Endothelial cell of umbilical vein (primary cell): ENCODE measurements at regions not wholly inside any gene's neighbourhood (a gene's known extent, or its start where the extent isn't known, plus 50 kb on each side); places are given as distances from the start of the nearest gene placed in this dataset.

Experiments used
- BruUV-seq: library from RNA; stranded (reverse); fragments of 400-500 nt; replicated peaks from 2 replicates; lab custom pipeline; 2021; lab: Mats Ljungman, UMichigan
- CTCF ChIA-PET: fragments of 300-600, 350-600 bp; sonication (Branson Sonifier 250); formaldehyde crosslinking; loops from one replicate; lab custom pipeline; 2021; ENCODE audit warnings: antibody characterized with exemption, inconsistent platforms; lab: Charles Lee
- POLR2A ChIA-PET: fragments of 300-600, 350-600 bp; sonication (Branson Sonifier 250); formaldehyde crosslinking; loops from one replicate; lab custom pipeline; 2021; ENCODE audit warnings: antibody characterized with exemption, inconsistent platforms; lab: Charles Lee
- DNase-seq: peaks from one replicate; pipeline ENCODE4 v3.0.0-alpha.2; 2011; ENCODE audit warnings: low read depth, low spot score
- FAIRE-seq: peaks from 2 replicates; lab custom pipeline; 2011; peaks lifted over from hg19 to GRCh38; lab: Jason Lieb, UNC
- H2AFZ ChIP-seq: 2 replicates; pipeline ENCODE4 v1.6.0; 2012; ENCODE audit warnings: low read depth, low read length, control low read depth, inconsistent platforms
- H3K27ac ChIP-seq: 2 replicates; pipeline ENCODE4 v1.5.1; 2011; ENCODE audit warnings: low read depth, mild to moderate bottlenecking, control low read depth, low read length, moderate library complexity; ENCODE audit not compliant: insufficient read depth
- H3K27me3 ChIP-seq, 2 experiments: 2 replicates each; pipeline versions ENCODE4 v1.6.0 to v1.6.1; 2011; ENCODE audit warnings: low read length in 2 of 2, mixed read lengths in 1 of 2; ENCODE audit not compliant: control insufficient read depth in 2 of 2, insufficient read depth in 2 of 2
- H3K36me3 ChIP-seq, 2 experiments: 2 replicates in 1 of 2; 3 replicates in 1 of 2; pipeline ENCODE4 v1.5.1; 2011; ENCODE audit warnings: low read length in 2 of 2, mild to moderate bottlenecking in 1 of 2, moderate library complexity in 1 of 2; ENCODE audit not compliant: control insufficient read depth in 2 of 2, insufficient read depth in 2 of 2; ENCODE audit errors: extremely low read depth in 1 of 2
- H3K4me1 ChIP-seq: 3 replicates; pipeline ENCODE4 v1.5.1; 2011; ENCODE audit warnings: mild to moderate bottlenecking, low read length; ENCODE audit not compliant: control insufficient read depth, insufficient read depth; ENCODE audit errors: extremely low read depth
- H3K4me2 ChIP-seq: 2 replicates; pipeline ENCODE4 v1.6.1; 2011; ENCODE audit warnings: low read length, control low read depth, mixed read lengths; ENCODE audit not compliant: insufficient read depth
- H3K4me3 ChIP-seq, 3 experiments: fragments of 200-600 bp in 1 of 3; sonication (generic), shearing (Covaris generic) in 1 of 3; replicated peaks in 1 of 3; 2 replicates each; pipeline ENCODE4 v1.5.1; 2011 to 2016; ENCODE audit warnings: control low read depth in 3 of 3, low read length in 3 of 3, mild to moderate bottlenecking in 2 of 3, inconsistent platforms in 1 of 3, low read depth in 1 of 3, moderate library complexity in 1 of 3; ENCODE audit not compliant: insufficient read depth in 1 of 3
- H3K79me2 ChIP-seq: 2 replicates; pipeline ENCODE4 v1.6.0; 2012; ENCODE audit warnings: low read length, inconsistent platforms; ENCODE audit not compliant: control insufficient read depth, insufficient read depth
- H3K9ac ChIP-seq: replicated peaks from 2 replicates; pipeline ENCODE3; 2011; ENCODE audit warnings: low read length, control low read depth; ENCODE audit not compliant: insufficient read depth; ENCODE audit errors: extremely low read depth
- H3K9me1 ChIP-seq: replicated peaks from 3 replicates; pipeline ENCODE4 v1.6.0; 2011; ENCODE audit warnings: mild to moderate bottlenecking, low read length; ENCODE audit not compliant: control insufficient read depth, insufficient read depth; ENCODE audit errors: extremely low read depth
- H3K9me3 ChIP-seq: replicated peaks from 2 replicates; pipeline ENCODE4 v1.5.1; 2012; ENCODE audit warnings: low read length, inconsistent platforms; ENCODE audit not compliant: control insufficient read depth, insufficient read depth
- H4K20me1 ChIP-seq: replicated peaks from 2 replicates; pipeline ENCODE3; 2011; ENCODE audit warnings: mild to moderate bottlenecking, low read length; ENCODE audit not compliant: control insufficient read depth, insufficient read depth; ENCODE audit errors: extremely low read depth
- GATA2 ChIP-seq: IDR thresholded peaks from 2 replicates; pipeline ENCODE4 v1.7.0; 2011; ENCODE audit warnings: low read depth, mild to moderate bottlenecking, moderate library complexity, mixed read lengths, low read length; ENCODE audit not compliant: insufficient read length, insufficient read depth
- JUN ChIP-seq: IDR thresholded peaks from 2 replicates; pipeline ENCODE4 v1.6.1; 2011; ENCODE audit warnings: borderline replicate concordance, low read depth; ENCODE audit not compliant: insufficient read length, insufficient read depth
- MYC ChIP-seq: IDR thresholded peaks from one replicate; pipeline ENCODE4 v1.6.1; 2011; ENCODE audit warnings: mild to moderate bottlenecking, low read depth, low read length
- dilution Hi-C: fragments of 300-500 bp; cut with MboI; formaldehyde crosslinking; loops from one replicate; pipeline ENCODE4 v1.15.0; 2019; ENCODE audit warnings: low sequenced_read_pairs; ENCODE audit not compliant: extremely low pct_ligation_motif_present
- intact Hi-C: fragments of 100-400 bp; cut with micrococcal nuclease; formaldehyde crosslinking; loops from one replicate; pipeline ENCODE4 v1.10.0; 2022
- TF ChIP-seq, protein P1 (sequence below): IDR thresholded peaks from 2 replicates; pipeline ENCODE4 v1.6.1; 2011; ENCODE audit not compliant: insufficient read depth, insufficient read length

- Histone ChIP-seq H3K4me2 (no peak overlapping the region), H3K4me1 (no peaks in the 10 kb centered on the region), H3K4me3 (no peak overlapping the region), H3K9ac (no peak overlapping the region), H3K9me3 (no peaks in the 10 kb centered on the region), H3K27me3 (no peaks in the 10 kb centered on the region), H3K79me2 (no peaks in the 10 kb centered on the region), H3K27ac (no peak overlapping the region), H3K36me3 (no peaks in the 10 kb centered on the region), H3K9me1 (no peaks in the 10 kb centered on the region), H2AFZ (no peak overlapping the region), H4K20me1 (no peaks in the 10 kb centered on the region)
- no TSS peak for BruUV-seq
- intact Hi-C loops = no loop called here
- POLR2A ChIA-PET = no interaction called here
- dilution Hi-C loops = no loop called here
- DNase-seq (no peak), FAIRE-seq (no peak)
- TF ChIP-seq JUN (no peak), GATA2 (no peak), MYC (no peak)
- TF ChIP-seq, protein P1, sequence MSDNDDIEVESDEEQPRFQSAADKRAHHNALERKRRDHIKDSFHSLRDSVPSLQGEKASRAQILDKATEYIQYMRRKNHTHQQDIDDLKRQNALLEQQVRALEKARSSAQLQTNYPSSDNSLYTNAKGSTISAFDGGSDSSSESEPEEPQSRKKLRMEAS = no peak
- CTCF ChIA-PET = no interaction called here
Measured at GRCh38 chr7:138317044-138317596, 142.9 kb upstream of the TRIM24 start.

GRCh38 chr7:138324941-138325340 lies 135.1 kb upstream of the TRIM24 start:
- Histone ChIP-seq H3K4me1 (no peaks in the 10 kb centered on the region), H3K9ac (no peak overlapping the region), H3K27me3 (no peaks in the 10 kb centered on the region), H4K20me1 (no peaks in the 10 kb centered on the region), H3K79me2 (no peaks in the 10 kb centered on the region), H2AFZ (no peak overlapping the region), H3K27ac (no peak overlapping the region), H3K4me3 (no peak overlapping the region), H3K36me3 (no peaks in the 10 kb centered on the region), H3K9me3 (no peaks in the 10 kb centered on the region), H3K4me2 (no peak overlapping the region), H3K9me1 (no peaks in the 10 kb centered on the region)
- intact Hi-C loops = no loop called here
- ChIA-PET POLR2A (no interaction called here), CTCF (interaction anchor here (1.0 kb wide), 1 partner anchor 24 kb away, joined by 3 read pairs; no protein-coding TSS in a partner anchor)
- dilution Hi-C loops = no loop called here
- no peak for TF ChIP-seq JUN
- no TSS peak for BruUV-seq
- FAIRE-seq (no peak), DNase-seq (no peak)
